ENCODE measurements at regions not wholly inside any gene's neighbourhood (a gene's known extent, or its start where the extent isn't known, plus 50 kb on each side); places are given as distances from the start of the nearest gene placed in this dataset.
"Not testable (repeated sequence)": the region's sequence is repeated elsewhere in the genome, so short reads cannot be mapped to it uniquely, and the experiment has no call there.

- peaks cover 21% of the 10 kb centered on the region for H3K4me1 Mint-ChIP-seq (ENCODE audit: low read depth)
- peaks cover 6% of the 10 kb centered on the region for H3K27me3 Mint-ChIP-seq (ENCODE audit: low read depth)
- H3K4me3 Mint-ChIP-seq (ENCODE audit: unreplicated experiment), result no peak overlapping the region
- peaks cover 1% of the 10 kb centered on the region for H3K36me3 Mint-ChIP-seq (ENCODE audit: low read depth)
- no peak for TF ChIP-seq CTCF (IDR thresholded peaks at IDR 0.05)
- no peak overlapping the region for H3K27ac Mint-ChIP-seq (ENCODE audit: unreplicated experiment)
- peaks cover 3% of the 10 kb centered on the region for H3K9me3 Mint-ChIP-seq (ENCODE audit: low read depth)
- no peak for DNase-seq (ENCODE audit: low spot score)
Observed at GRCh38 chr4:155445306-155445705, 68.5 kb upstream of the MAP9 start.

- peaks cover 6% of the 10 kb centered on the region for H3K27me3 Mint-ChIP-seq (ENCODE audit: low read depth)
- H3K4me1 Mint-ChIP-seq (ENCODE audit: low read depth), result peaks cover 21% of the 10 kb centered on the region
- TF ChIP-seq CTCF (IDR thresholded peaks at IDR 0.05), result no peak
- peaks cover 3% of the 10 kb centered on the region for H3K9me3 Mint-ChIP-seq (ENCODE audit: low read depth)
- H3K4me3 Mint-ChIP-seq (ENCODE audit: unreplicated experiment), result no peak overlapping the region
- H3K27ac Mint-ChIP-seq (ENCODE audit: unreplicated experiment), result no peak overlapping the region
- H3K36me3 Mint-ChIP-seq (ENCODE audit: low read depth), result peaks cover 1% of the 10 kb centered on the region
- DNase-seq (ENCODE audit: low spot score), result no peak
Observed at GRCh38 chr4:155444721-155445120, 68.0 kb upstream of the MAP9 start.

GRCh38 chr4:155442267-155443105, 65.7 kb upstream of the MAP9 start:
- no peaks in the 10 kb centered on the region for H3K9me3 Mint-ChIP-seq (ENCODE audit: low read depth)

GRCh38 chr4:155441475-155441874, 64.7 kb upstream of the MAP9 start:
- Mint-ChIP-seq H3K4me3 (ENCODE audit: unreplicated experiment) (no peak overlapping the region), H3K9me3 (ENCODE audit: low read depth) (no peaks in the 10 kb centered on the region), H3K36me3 (ENCODE audit: low read depth) (no peaks in the 10 kb centered on the region), H3K4me1 (ENCODE audit: low read depth) (peaks cover 10% of the 10 kb centered on the region), H3K27ac (ENCODE audit: unreplicated experiment) (no peak overlapping the region), H3K27me3 (ENCODE audit: low read depth) (peaks cover 8% of the 10 kb centered on the region)
- no peak for TF ChIP-seq CTCF (IDR thresholded peaks at IDR 0.05)
- DNase-seq (ENCODE audit: low spot score), result no peak

More at GRCh38 chr4:155442267-155443105, 65.7 kb upstream of the MAP9 start:
- Mint-ChIP-seq H3K36me3 (ENCODE audit: low read depth) (no peaks in the 10 kb centered on the region), H3K27me3 (ENCODE audit: low read depth) (peaks cover 8% of the 10 kb centered on the region), H3K4me1 (ENCODE audit: low read depth) (peaks cover 17% of the 10 kb centered on the region), H3K4me3 (ENCODE audit: unreplicated experiment) (peak overlapping the region; percentile 61), H3K27ac (ENCODE audit: unreplicated experiment) (peak overlapping the region; percentile 42)
- DNase-seq (ENCODE audit: low spot score), result no peak
- TF ChIP-seq CTCF (IDR thresholded peaks at IDR 0.05), result peak; percentile 99

GRCh38 chr4:155439760-155440159, 63.0 kb upstream of the MAP9 start:
- DNase-seq (ENCODE audit: low spot score); H3K9me3 Mint-ChIP-seq (ENCODE audit: low read depth); H3K27ac Mint-ChIP-seq (ENCODE audit: unreplicated experiment); H3K27me3 Mint-ChIP-seq (ENCODE audit: low read depth); H3K36me3 Mint-ChIP-seq (ENCODE audit: low read depth); H3K4me3 Mint-ChIP-seq (ENCODE audit: unreplicated experiment): not testable (repeated sequence)
- peaks cover 10% of the 10 kb centered on the region for H3K4me1 Mint-ChIP-seq (ENCODE audit: low read depth)

GRCh38 chr4:155434904-155435303, 58.1 kb upstream of the MAP9 start:
- Mint-ChIP-seq H3K4me1 (ENCODE audit: low read depth) (peaks cover 3% of the 10 kb centered on the region), H3K27me3 (ENCODE audit: low read depth) (peaks cover 2% of the 10 kb centered on the region), H3K36me3 (ENCODE audit: low read depth) (no peaks in the 10 kb centered on the region), H3K4me3 (ENCODE audit: unreplicated experiment) (no peak overlapping the region), H3K27ac (ENCODE audit: unreplicated experiment) (no peak overlapping the region), H3K9me3 (ENCODE audit: low read depth) (no peaks in the 10 kb centered on the region)
- no peak for DNase-seq (ENCODE audit: low spot score)
- TF ChIP-seq CTCF (IDR thresholded peaks at IDR 0.05), result no peak

Data from chondrocyte (in vitro differentiated cells).